Pons (tissue), 1 donor: ENCODE measurements at regions not wholly inside any gene's neighbourhood (a gene's known extent, or its start where the extent isn't known, plus 50 kb on each side); places are given as distances from the start of the nearest gene placed in this dataset.
A peak's percentile ranks its signal among the peaks of the same experiment; 100 is the strongest.

Experiments used
- DNase-seq: peaks from one replicate; pipeline ENCODE4 v3.0.0-alpha.2; 2016; ENCODE audit warnings: low spot score

GRCh38 chr9:124179196-124180071 is 78.3 kb upstream of the NEK6 start:
- no peak for DNase-seq

- peak; percentile 61 for DNase-seq
Measured at GRCh38 chr9:124180557-124180956, 77.2 kb upstream of the NEK6 start.

DNA sequence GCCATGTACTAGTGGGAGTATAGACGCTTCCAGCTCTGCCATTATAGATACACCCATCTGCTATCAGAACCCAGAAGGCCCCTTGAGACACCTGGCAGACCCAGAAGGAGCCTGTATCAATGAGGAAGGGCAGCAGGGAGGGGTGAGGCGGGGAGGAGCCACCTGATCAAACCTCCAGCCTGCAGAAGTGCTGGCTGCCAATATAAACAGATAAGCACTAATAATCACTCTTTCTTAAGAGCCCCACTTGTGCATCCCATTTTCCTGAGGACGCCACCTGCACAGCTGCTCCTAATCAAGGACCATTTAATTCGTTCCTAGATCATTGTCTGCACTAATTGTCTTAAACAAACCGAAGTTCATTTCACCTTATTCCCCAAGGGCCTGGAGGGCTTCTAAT is 75.0 kb upstream of the NEK6 start:
- no peak for DNase-seq

DNA sequence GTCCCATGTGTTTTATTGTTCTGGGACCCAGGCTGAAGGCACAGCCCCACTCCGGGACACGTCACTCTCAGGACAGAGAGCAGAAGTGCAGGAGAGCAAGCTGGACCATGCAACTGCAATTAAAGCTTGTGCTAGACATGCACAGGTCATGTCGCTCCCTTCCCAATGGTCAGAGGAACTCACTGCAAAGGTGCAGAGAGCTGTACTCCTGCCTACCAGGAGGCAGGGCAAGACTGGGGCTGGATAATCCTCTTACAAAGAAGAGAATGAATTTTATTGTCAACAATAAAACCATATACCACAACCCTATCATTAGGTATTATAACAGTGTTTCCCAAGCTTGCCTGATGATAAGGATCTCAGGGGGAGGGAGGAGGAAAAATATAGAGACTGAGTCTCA is 74.0 kb upstream of the NEK6 start:
- DNase-seq: no peak

GRCh38 chr9:124185413-124185812 is 72.3 kb upstream of the NEK6 start:
- DNase-seq: no peak

DNA sequence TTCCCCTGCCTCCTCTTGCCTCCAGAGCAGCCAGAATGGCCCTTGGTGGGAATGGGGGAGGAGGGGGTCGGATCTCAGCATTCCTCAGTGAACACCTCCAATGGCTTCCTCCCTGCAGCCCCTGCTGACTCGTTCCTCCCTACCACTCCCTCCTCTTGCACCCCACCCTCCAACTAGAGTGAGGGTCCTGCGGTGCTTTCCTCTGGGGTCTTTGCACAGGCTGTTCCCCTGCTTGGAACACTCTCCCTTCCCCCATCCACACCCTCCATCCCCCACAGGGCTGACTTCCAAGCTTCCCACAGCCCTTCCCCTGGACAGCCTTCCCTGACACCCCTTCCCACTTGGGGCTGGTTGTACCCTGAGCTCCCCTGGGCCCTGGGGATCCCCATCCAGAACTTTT is 70.4 kb upstream of the NEK6 start:
- no peak for DNase-seq

DNA sequence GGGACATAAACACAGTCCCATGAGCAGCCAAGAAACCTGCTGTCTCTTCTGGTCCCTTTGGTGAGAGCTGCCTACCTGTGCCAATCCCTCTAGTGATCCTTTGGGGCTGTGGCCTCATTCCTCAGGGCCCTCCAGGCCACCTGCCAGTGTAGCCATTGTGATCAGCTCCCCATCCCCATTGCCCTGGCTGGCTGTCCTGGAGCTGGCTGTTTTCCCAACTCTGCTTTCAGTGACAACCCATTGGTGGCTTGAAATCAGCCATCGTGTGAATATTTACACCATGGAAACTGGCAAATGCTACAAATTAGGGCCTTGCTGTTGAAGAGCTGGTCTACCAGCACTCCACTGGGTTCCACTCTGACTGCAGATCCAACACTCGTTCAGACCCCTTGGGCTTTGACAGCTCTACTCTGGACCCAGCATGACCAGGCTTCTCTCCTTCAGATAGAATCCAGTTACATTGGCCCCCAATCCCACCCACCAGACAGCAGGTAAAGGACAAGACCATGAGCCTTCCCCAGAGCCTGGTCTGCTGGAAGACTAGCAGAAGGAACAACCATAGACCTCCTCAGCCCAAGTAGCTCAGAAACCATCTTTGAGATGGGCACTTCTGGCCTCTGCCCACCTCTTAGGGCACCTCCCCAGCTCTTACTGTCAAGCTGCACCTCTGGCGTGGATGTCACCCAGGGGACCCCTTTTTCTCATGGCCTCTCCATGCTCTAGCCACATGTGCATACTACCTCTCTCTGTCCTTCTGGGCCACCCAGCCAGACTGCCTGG is 69.2 kb upstream of the NEK6 start:
- no peak for DNase-seq

DNA sequence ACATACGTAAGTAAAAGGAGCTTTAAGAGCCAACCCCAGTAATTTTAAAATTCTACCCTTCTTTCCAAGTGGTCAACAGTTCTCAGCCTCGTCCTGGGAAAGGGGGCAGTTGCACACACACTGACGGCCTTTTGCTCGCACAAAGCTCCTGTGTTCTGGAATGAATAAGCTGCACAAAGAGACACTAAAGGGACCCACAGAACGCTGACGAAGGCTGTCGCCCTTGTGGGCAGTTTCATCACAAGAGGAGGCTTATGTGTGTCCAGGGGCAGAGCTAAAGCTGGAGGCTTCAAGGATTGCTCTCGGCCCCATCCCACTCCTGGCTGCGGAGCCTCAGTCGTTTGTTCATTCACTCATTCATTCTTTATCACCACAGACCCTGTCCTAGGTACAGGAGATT is 67.0 kb upstream of the NEK6 start:
- DNase-seq: peak; percentile 99

GRCh38 chr9:124191691-124192395 is 65.9 kb upstream of the NEK6 start:
- no peak for DNase-seq

- DNase-seq: no peak
Measured at GRCh38 chr9:124196814-124197176, 61.0 kb upstream of the NEK6 start.

DNA sequence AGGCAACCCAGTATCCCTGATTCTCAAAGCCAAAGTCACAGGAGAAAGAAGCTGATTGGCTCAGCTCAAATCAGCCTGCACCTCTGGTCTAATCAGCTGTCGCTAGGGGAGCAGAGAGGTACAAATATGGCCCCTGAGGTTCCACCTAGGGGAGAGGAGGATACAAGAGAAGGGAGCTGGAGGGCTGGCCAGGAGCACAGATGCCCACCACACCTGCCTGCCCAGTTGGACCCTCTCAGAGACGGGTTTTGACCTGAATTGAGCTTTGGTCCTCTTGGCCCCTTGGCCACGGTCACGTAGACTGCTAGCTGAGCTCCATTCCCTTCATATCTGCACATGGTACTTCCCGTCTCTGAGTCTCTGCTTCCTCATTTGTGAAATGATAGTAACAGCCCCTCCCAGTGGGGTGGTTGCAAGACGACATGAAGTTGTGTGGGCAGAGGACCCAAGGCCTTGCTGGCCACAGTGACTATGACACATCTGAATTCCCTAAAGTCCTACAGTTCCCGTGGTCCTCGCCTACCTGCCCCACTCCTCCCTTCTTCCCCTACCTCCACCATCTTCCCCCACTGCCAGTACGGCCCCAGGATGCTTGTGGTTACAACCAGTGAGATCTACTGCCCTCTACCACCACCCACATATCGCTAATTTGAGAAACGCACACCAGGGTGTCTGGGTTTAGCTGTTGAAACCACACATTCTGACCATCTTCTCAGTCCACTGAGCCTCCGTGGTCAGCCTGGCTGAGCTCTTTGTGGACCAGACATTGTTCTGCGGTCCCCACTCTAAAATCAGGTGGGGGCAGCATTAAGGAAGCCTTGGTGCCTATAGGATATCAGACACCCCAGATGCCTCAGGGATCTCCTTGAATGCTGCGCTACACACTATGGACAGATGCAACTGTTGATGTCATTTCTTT is 60.3 kb upstream of the NEK6 start:
- peak; percentile 83 for DNase-seq

- no peak for DNase-seq
Measured at GRCh38 chr9:124198331-124198730, 59.4 kb upstream of the NEK6 start.

DNA sequence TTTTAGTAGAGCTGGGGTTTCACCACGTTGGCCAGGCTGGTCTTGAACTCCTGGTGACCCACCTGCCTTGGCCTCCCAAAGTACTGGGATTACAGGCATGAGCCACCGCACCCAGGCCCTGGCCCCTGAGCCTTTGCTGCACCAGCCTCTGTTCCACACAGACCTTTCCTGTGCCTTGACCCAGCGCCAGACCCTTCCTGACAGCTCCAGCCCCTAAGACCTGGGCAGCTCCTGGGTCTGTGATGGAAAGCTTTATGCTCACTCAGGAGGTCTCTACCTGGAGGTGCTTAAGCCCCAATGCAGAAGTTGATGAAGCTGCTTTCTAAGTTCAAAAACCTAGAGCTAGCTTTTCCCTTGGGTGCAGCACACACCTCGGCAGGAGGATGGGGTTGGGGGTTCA is 58.8 kb upstream of the NEK6 start:
- no peak for DNase-seq

- no peak for DNase-seq
Measured at GRCh38 chr9:124199474-124199873, 58.3 kb upstream of the NEK6 start.

DNA sequence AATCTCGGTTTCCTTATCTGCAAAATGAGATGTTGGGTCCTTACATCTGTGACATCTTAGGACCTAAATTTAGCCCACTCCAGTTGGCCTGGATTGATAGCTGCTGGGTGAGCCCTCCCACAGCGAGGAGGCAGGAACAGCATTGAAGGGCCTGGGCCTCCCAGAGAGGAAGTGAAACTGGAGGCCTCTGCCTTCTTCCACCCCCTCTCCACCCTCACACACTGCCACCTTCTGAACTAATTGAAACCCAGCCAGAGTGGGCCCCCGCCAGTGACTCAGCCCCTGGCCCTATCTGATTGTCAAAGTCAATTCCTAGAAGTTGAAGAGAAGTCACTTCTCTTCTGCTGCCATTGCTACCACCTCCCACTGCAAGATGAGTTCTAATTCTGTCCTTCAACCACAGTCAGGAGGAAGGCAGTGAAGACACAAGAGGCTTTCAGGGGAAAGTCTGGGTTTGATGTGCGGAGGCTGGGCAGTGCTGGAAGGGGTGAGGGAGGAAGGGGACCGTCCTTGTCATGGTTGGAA is 55.2 kb upstream of the NEK6 start:
- DNase-seq: peak; percentile 79

DNA sequence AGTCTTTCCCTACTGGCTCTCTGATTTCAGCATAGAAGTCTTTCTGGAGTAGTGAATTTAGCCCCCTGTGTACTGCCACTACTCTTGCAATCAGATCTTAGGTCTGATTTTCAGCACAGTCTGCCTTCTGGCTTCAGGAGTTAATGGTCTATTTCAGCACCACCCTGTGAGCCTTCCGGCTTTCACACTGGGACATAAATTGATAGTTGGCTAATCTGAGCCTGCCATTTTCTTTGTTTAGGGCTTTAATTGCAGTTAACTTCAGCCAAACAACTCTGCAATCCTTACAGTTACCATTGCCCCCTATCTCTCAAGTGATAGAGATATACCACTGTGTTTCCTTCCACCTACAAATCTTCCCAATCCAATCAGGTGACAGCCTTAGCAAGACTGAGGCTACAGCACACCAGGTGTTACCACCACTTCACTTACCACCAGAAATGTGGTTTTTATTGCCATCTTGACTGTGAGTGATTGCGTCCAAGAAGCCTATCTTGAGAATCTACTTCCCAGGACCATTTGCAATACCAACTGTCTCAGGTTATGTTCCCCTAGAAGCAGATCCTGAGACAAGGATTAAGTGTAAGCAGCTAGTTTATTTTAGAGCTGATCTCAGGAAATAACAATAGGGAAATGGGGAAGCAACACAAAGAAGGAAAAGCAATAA is 51.9 kb upstream of the NEK6 start:
- no peak for DNase-seq

DNA sequence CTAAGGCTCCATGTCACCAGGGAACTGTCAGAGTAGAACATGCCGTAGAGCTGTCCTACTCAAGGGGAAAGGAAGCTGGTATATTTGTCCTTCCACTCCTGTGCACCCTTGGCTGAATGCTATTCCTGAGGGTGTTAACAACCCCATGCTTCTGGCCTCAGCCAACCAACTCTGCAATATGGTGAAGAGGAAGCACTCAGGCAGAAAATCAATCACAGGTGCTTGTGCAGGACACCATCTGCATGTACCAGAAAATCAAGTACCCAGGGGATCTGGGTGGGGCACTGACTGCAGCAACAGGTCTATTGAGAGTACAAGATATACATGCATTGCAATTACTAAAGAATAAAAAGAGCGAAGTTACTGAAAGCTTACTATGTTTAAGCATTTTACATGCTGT is 51.4 kb upstream of the NEK6 start:
- no peak for DNase-seq
